ENCODE measurements at regions not wholly inside any gene's neighbourhood (a gene's known extent, or its start where the extent isn't known, plus 50 kb on each side); places are given as distances from the start of the nearest gene placed in this dataset.
A peak's percentile ranks its signal among the peaks of the same experiment; 100 is the strongest.
"Not testable (repeated sequence)": the region's sequence is repeated elsewhere in the genome, so short reads cannot be mapped to it uniquely, and the experiment has no call there.

DNA sequence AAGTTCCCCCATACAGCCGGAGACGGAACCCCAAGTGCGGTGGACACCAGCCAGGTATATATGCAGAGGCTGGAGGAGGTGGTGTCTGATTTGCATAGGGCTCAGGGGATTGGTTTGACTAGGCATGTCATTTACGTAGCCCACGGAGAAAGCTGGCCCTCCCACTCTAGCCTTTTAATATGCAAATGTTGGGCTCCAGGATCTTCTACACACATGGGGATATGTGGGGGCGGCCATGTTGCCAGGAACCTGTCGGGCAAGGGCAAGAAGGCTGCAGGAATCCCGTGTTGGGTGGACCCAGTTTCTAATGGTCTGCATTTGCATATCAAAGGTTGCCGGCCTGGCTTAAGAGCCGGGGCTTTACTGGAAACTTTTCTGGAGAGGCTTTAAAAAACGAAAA, 57.4 kb downstream of the FTHL17 start:
- not testable (repeated sequence) for DNase-seq

DNA sequence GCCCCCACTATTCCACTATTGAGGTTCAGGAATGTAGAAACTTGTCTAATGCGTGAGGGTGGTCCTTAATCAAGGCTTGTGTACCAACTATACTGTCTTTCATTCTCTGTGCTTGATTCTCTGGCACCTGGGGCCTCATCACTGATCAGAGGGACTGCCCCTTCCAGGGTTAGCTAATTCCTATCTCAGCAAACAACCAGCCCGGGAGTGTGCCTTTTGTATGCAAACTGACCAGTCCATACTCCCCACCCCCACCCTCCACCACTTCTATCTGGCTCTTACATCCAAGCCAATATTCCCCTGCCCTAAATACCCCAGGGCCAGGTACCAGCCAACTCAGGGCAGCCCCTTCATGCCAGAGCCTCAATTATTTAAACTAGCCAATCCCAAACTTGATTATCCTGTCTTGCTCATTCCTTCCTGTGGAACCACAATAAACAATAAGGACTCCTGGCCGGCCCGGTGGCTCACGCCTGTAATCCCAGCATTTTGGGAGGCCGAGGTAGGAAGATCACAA, 59.3 kb downstream of the FTHL17 start:
- no peak for DNase-seq

- DNase-seq: no peak
Observed at GRCh38 chrX:31007321-31007720, 64.5 kb downstream of the FTHL17 start.

GRCh38 chrX:31006027-31006426, 65.8 kb downstream of the FTHL17 start:
- no peak for DNase-seq

- DNase-seq: no peak
Observed at GRCh38 chrX:30997411-30997810, 74.4 kb downstream of the FTHL17 start.

DNA sequence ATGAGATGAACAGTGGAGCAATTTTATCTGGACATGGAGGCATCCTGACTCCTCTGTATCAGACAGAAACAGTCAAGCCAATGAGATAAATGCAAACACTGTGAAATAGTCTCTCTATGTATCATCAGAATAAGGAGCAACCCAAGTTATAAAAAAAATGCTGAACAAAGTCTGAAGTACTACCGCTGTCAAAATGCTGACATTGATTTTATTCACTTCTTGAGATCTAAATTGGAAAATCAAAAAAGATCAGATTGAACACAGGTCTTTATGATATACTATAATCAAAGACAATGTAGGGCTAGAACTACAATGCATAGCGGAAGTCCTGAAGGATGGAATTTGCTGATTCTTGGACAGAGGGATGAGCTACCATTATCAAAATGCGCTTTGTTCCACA, 76.1 kb downstream of the FTHL17 start:
- DNase-seq: no peak

- DNase-seq: no peak
Observed at GRCh38 chrX:30995060-30995700, 76.7 kb downstream of the FTHL17 start.

DNA sequence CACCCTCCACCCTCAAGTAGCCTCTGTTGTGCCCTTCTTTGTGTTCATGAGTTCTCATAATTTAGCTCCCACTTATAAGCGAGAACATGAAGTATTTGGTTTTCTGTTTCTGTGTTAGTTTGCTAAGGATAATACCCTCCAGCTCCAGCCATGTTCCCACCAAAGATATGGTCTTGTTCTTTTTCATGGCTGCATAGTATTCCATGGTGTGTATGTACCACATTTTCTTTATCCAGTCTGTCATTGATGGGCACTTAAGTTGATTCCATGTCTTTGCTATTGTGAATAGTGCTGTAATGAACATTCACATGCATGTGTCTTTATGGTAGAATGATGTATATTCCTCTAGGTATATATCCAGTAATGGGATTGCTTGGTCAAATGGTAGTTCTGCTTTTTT, 77.8 kb downstream of the FTHL17 start:
- DNase-seq: not testable (repeated sequence)

GRCh38 chrX:30992381-30992904, 79.4 kb downstream of the FTHL17 start:
- DNase-seq: no peak

GRCh38 chrX:30990361-30990760, 81.5 kb downstream of the FTHL17 start:
- DNase-seq: no peak

DNA sequence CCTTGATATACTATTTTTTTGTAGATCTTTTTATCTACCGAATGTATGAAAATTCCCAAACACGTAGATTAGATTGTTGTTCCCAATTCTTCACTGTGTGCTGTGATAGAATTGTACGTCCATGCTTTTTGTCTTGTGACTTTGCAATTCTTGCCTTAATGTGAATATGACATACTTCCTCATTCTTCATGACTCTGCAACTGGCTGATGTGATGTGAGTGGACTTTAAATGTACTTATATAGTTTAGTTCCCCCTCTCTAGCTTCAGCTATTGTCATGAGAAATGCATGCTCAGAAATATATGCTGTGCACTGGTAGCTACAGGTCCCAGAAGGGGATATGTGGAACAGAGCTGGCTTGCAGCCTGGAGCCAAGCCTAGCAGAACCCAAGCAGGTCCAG, 89.4 kb downstream of the FTHL17 start:
- DNase-seq: no peak

DNA sequence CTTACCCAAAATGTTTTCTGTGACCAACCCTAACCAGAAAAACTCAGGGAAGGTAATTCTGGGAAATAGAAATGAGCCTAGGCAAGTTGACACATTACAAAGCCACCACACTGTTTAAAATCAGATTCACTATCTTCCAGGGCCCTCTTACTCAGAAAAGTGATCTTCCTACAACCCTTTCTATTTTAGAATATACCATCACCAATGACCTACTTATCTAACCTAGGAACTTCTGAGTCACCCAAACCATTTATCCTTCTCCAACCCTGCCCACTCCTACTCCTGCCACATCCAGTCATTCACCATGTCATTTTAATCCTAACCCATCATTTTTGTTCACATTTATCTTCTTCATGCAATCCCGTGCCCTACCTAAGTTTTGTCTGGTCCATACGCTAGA, 89.9 kb downstream of the FTHL17 start:
- DNase-seq: no peak

DNA sequence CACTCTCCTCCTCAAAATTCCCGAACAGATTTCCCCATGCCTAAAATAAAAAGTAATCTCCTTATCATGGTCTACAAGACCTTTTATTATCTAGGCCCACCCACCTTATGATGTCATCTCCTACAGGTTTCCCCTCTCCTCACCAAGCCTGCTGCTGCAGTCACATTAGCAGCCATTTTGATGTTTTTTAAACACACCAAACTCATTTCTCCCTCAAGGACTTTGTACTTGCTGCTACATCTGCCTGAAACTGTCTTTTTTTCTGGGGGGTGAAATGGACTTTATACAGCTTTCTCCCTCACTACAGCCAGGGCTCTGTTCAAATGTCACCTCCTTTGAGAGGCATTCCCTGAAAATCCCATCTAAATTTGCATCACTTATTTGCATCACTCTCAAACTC, 90.2 kb upstream of the TAB3 start:
- no peak for DNase-seq

DNA sequence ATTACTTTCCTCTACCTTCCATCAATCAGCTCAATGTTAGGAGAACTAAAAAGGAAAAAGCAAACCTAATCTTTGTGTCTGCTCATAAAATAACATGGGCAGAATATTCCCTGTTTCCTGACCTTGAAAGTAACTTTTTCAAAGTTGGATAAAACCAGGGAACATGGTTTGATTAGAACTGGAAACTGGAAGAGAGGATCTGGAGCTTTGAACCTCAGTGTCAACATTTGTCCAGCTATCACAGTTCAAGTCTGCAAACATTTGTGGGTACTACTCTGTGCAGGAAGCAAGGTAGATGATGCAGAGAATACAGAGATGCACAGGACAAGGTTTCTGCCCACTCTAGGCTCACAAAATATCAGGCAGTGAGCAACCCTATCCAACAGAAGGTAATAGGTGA, 86.4 kb upstream of the TAB3 start:
- DNase-seq: no peak

- no peak for DNase-seq
Observed at GRCh38 chrX:30973784-30974427, 84.9 kb upstream of the TAB3 start.

- DNase-seq: peak in 3 of 6 experiments; percentile 0 to 9 (median 6)
Observed at GRCh38 chrX:30971774-30972603, 82.9 kb upstream of the TAB3 start.

DNA sequence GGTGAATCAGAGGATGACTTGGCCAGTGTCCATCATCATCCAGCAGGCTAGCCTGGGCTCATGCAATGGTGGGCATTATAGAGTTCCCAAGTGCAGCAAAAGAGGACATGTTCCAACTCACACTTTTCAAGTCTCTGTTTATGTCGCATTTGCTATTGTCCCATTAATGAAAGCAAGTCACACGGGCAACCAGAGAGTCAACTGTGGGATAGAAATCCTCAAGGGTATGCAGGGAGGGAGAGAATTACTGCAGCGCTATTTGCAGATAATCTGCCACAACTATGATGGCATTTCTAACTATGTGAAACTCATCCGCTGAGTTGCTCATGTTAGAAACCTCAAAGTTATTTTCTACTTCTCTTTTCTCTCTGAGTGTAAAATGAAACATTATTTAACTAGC, 78.5 kb upstream of the TAB3 start:
- no peak for DNase-seq

GRCh38 chrX:30965767-30966166, 76.7 kb upstream of the TAB3 start:
- no peak for DNase-seq

DNA sequence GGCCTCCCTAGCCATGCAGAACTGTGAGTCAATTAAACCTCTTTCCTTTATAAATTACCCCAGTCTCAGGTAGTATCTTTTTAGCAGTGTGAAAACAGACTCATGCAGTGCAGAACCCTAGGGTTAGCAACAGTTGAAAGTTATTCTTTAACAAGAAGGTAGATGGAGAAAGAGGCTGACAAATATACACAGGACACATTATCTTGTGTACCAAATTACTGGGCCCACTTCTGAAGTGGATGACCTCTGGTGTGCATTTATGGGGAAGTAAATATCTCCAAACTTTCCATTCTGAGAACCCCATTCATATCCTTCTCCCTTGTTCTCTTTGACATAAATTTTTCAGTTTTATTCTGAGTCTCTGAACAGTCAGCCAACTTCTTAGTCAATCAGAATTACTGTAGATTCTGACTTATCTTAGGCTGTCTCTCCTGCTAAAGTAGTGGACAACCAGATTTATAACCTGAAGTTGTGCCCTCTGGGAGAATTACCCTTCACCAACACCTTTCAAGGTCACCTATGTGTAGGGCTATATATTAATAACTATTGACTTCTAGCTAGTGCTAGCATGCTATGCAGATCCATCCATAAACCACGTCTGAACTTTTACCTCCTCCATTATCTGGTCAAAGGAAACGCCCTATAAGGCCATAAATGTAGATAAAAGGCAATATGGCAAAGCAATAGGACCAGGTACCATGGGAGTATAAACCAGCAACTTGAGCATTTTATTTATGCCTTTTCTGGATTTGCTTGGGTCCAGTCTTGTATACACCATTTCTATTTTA, 72.5 kb upstream of the TAB3 start:
- no peak for DNase-seq

DNA sequence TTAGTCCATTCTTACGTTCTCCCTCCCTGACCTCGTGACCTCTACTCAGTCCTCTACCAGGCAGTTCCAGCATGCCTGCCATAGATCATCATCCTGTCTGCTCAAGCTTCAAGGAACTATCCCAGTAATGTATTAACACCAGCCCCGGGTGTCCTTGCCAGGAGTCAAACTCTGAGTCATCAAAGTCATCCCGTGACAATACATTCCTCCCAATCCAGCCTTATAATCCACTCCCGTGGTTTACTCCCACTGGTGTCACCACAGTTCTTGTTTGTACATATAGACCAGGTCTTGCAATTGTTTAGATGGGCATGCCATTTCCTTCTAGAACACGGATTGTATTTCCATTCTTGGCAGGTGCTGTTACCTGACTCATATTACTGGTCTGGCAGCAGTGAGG, 68.7 kb upstream of the TAB3 start:
- no peak for DNase-seq

GRCh38 chrX:30955687-30956086, 66.6 kb upstream of the TAB3 start:
- DNase-seq: no peak

- DNase-seq: no peak
Observed at GRCh38 chrX:30951003-30951402, 61.9 kb upstream of the TAB3 start.

GRCh38 chrX:30950391-30950790, 61.3 kb upstream of the TAB3 start:
- DNase-seq: no peak
